ENCODE measurements at regions not wholly inside any gene's neighbourhood (a gene's known extent, or its start where the extent isn't known, plus 50 kb on each side); places are given as distances from the start of the nearest gene placed in this dataset.

- H3K4me2 ChIP-seq (ENCODE audit: low read length): no peak overlapping the region
- ChIA-PET CTCF (ENCODE audit: unreplicated experiment) (no interaction called here), POLR2A (no interaction called here)
- TF ChIP-seq EZH2phosphoT487 (IDR thresholded peaks at IDR 0.05; ENCODE audit: borderline replicate concordance, low read depth, low read length): no peak
- no peak for TF ChIP-seq CTCF (conservative IDR thresholded peaks at IDR 0.05; ENCODE audit: low read length)
- no peaks in the 10 kb centered on the region for H3K4me1 ChIP-seq (ENCODE audit: insufficient read depth, low read length, poor library complexity, severe bottlenecking)
- H4K20me1 ChIP-seq (ENCODE audit: insufficient read depth, low read length): no peaks in the 10 kb centered on the region
- DNase-seq (ENCODE audit: low spot score): no peak
- no peaks in the 10 kb centered on the region for H3K79me2 ChIP-seq (ENCODE audit: insufficient read depth, low read depth, low read length)
- H3K4me3 ChIP-seq (ENCODE audit: low read depth, low read length, poor library complexity, severe bottlenecking): no peak overlapping the region
- no peaks in the 10 kb centered on the region for H3K36me3 ChIP-seq (ENCODE audit: insufficient read depth, low read length)
- intact Hi-C loops (cut with micrococcal nuclease; ENCODE audit: unreplicated experiment): no loop called here
- H3K9me3 ChIP-seq (ENCODE audit: low read length): no peaks in the 10 kb centered on the region
- no peak overlapping the region for H2AFZ ChIP-seq (ENCODE audit: low read length)
- H3K27ac ChIP-seq (ENCODE audit: low read depth, low read length, poor library complexity, severe bottlenecking): no peak overlapping the region
- H3K9me2 ChIP-seq (ENCODE audit: insufficient read depth, low read length): no peaks in the 10 kb centered on the region
- no TSS peak for BruUV-seq (replicated peaks)
Observed at GRCh38 chr12:108055141-108055540, 73.9 kb upstream of the WSCD2 start.

GRCh38 chr12:108060067-108060466, 69.0 kb upstream of the WSCD2 start:
- no peaks in the 10 kb centered on the region for H4K20me1 ChIP-seq (ENCODE audit: insufficient read depth, low read length)
- no TSS peak for BruUV-seq (replicated peaks)
- H3K9me2 ChIP-seq (ENCODE audit: insufficient read depth, low read length): no peaks in the 10 kb centered on the region
- TF ChIP-seq CTCF (conservative IDR thresholded peaks at IDR 0.05; ENCODE audit: low read length): no peak
- no peak for TF ChIP-seq EZH2phosphoT487 (IDR thresholded peaks at IDR 0.05; ENCODE audit: borderline replicate concordance, low read depth, low read length)
- ChIA-PET POLR2A (no interaction called here), CTCF (ENCODE audit: unreplicated experiment) (no interaction called here)
- H3K9me3 ChIP-seq (ENCODE audit: low read length): no peaks in the 10 kb centered on the region
- intact Hi-C loops (cut with micrococcal nuclease; ENCODE audit: unreplicated experiment): no loop called here
- no peak overlapping the region for H2AFZ ChIP-seq (ENCODE audit: low read length)
- H3K4me2 ChIP-seq (ENCODE audit: low read length): no peak overlapping the region
- H3K4me1 ChIP-seq (ENCODE audit: insufficient read depth, low read length, poor library complexity, severe bottlenecking): no peaks in the 10 kb centered on the region
- no peak overlapping the region for H3K27ac ChIP-seq (ENCODE audit: low read depth, low read length, poor library complexity, severe bottlenecking)
- no peaks in the 10 kb centered on the region for H3K79me2 ChIP-seq (ENCODE audit: insufficient read depth, low read depth, low read length)
- DNase-seq (ENCODE audit: low spot score): no peak
- H3K4me3 ChIP-seq (ENCODE audit: low read depth, low read length, poor library complexity, severe bottlenecking): no peak overlapping the region
- no peaks in the 10 kb centered on the region for H3K36me3 ChIP-seq (ENCODE audit: insufficient read depth, low read length)

GRCh38 chr12:108060903-108061302, 68.2 kb upstream of the WSCD2 start:
- ChIA-PET CTCF (ENCODE audit: unreplicated experiment) (no interaction called here), POLR2A (interaction anchor here (0.7 kb wide), 1 partner anchor 80 kb away, joined by 3 read pairs; no protein-coding TSS in a partner anchor)
- no peak for DNase-seq (ENCODE audit: low spot score)

More at GRCh38 chr12:108060903-108061302, 68.2 kb upstream of the WSCD2 start:
- H3K4me1 ChIP-seq (ENCODE audit: insufficient read depth, low read length, poor library complexity, severe bottlenecking): no peaks in the 10 kb centered on the region
- no peak overlapping the region for H3K4me3 ChIP-seq (ENCODE audit: low read depth, low read length, poor library complexity, severe bottlenecking)
- H3K9me3 ChIP-seq (ENCODE audit: low read length): no peaks in the 10 kb centered on the region
- intact Hi-C loops (cut with micrococcal nuclease; ENCODE audit: unreplicated experiment): no loop called here
- no TSS peak for BruUV-seq (replicated peaks)
- no peaks in the 10 kb centered on the region for H3K79me2 ChIP-seq (ENCODE audit: insufficient read depth, low read depth, low read length)
- no peak for TF ChIP-seq CTCF (conservative IDR thresholded peaks at IDR 0.05; ENCODE audit: low read length)
- TF ChIP-seq EZH2phosphoT487 (IDR thresholded peaks at IDR 0.05; ENCODE audit: borderline replicate concordance, low read depth, low read length): no peak
- no peaks in the 10 kb centered on the region for H3K36me3 ChIP-seq (ENCODE audit: insufficient read depth, low read length)
- H3K4me2 ChIP-seq (ENCODE audit: low read length): no peak overlapping the region
- no peak overlapping the region for H3K27ac ChIP-seq (ENCODE audit: low read depth, low read length, poor library complexity, severe bottlenecking)
- H4K20me1 ChIP-seq (ENCODE audit: insufficient read depth, low read length): no peaks in the 10 kb centered on the region
- no peak overlapping the region for H2AFZ ChIP-seq (ENCODE audit: low read length)
- H3K9me2 ChIP-seq (ENCODE audit: insufficient read depth, low read length): no peaks in the 10 kb centered on the region
